Body of pancreas (tissue), 4 donors: ENCODE measurements at regions not wholly inside any gene's neighbourhood (a gene's known extent, or its start where the extent isn't known, plus 50 kb on each side); places are given as distances from the start of the nearest gene placed in this dataset.

ENCODE experiments used
- ATAC-seq: fragments of 150-250 bp; one replicate; pipeline ENCODE4 v1.9.1; 2016
- DNase-seq, 4 donors: peaks; one replicate each; pipeline ENCODE4 v3.0.0-alpha.2; 2019
- H3K27ac ChIP-seq, 4 donors: fragments of 200-600 bp; sonication (generic); 1 replicate in 3 of 4; 2 replicates in 1 of 4; pipeline versions ENCODE4 v1.5.1 to v1.6.1; 2016 to 2019; ENCODE audit warnings: mild to moderate bottlenecking in 1 of 4, mixed read lengths in 1 of 4, moderate library complexity in 1 of 4
- H3K27me3 ChIP-seq, 2 donors: fragments of 200-600 bp; sonication (generic); one replicate each; pipeline ENCODE4 v1.6.0; 2016; ENCODE audit warnings: mild to moderate bottlenecking in 1 of 2
- H3K36me3 ChIP-seq, 2 donors: fragments of 200-600 bp; sonication (generic); replicated peaks in 1 of 2; 2 replicates each; pipeline ENCODE4 v1.5.1; 2016; ENCODE audit warnings: low read depth in 2 of 2; ENCODE audit not compliant: insufficient read depth in 1 of 2
- H3K4me1 ChIP-seq: fragments of 200-600 bp; sonication (generic); one replicate; pipeline ENCODE4 v1.6.0; 2016
- H3K4me3 ChIP-seq, 2 donors: fragments of 200-600 bp; sonication (generic); 1 replicate in 1 of 2; 2 replicates in 1 of 2; pipeline ENCODE4 v1.5.1; 2016 to 2019
- H3K9me3 ChIP-seq, 3 donors: fragments of 200-600 bp; sonication (generic); 1 replicate in 2 of 3; 2 replicates in 1 of 3; pipeline ENCODE4 v1.5.1; 2016
- CTCF ChIP-seq, 7 experiments: fragments of 450-650 bp in 4 of 7; fragments of 200-600 bp in 3 of 7; sonication (generic) in 3 of 7; IDR thresholded peaks; one replicate each; pipeline ENCODE4 v1.5.1; 2016 to 2019; ENCODE audit warnings: antibody characterized with exemption in 7 of 7
- POLR2A ChIP-seq, 3 donors: fragments of 450-650 bp; IDR thresholded peaks; one replicate each; pipeline ENCODE4 v1.6.1; 2016; ENCODE audit warnings: antibody characterized with exemption in 3 of 3, mild to moderate bottlenecking in 2 of 3
- WGBS, 2 donors: methylation state at CpG; one replicate each; pipeline ENCODE4 v1.1.5; 2017; 5-methylcytosine and 5-hydroxymethylcytosine counted together
- intact Hi-C: fragments of 100-400 bp; cut with DNase I; formaldehyde crosslinking; loops from one replicate; pipeline ENCODE4 v1.15.1; 2023

- intact Hi-C loops = no loop called here
- H3K9me3 ChIP-seq = no peaks in the 10 kb centered on the region
- no peaks in the 10 kb centered on the region for H3K27me3 ChIP-seq
- H3K4me1 ChIP-seq = peaks cover 24% of the 10 kb centered on the region
- no peak overlapping the region for H3K4me3 ChIP-seq
- 73 to 75% methylated on average over 9 of the region's 9 CpGs for WGBS, 2 donors
- peak overlapping the region in 1 of 4 donors; percentile 32 for H3K27ac ChIP-seq
- DNase-seq (no peak), ATAC-seq (peak; percentile 43)
- H3K36me3 ChIP-seq = no peaks in the 10 kb centered on the region
- TF ChIP-seq POLR2A (IDR thresholded peaks at IDR 0.05) (no peak), CTCF (IDR thresholded peaks at IDR 0.05) (no peak)
Measured at GRCh38 chr13:40194224-40194806, 472.1 kb downstream of the FOXO1 start.

- intact Hi-C loops = no loop called here
- peaks cover under 1% of the 10 kb centered on the region for H3K4me1 ChIP-seq
- ATAC-seq = no peak
- WGBS, 2 donors = 89% methylated on average over 8 of the region's 8 CpGs
- no peaks in the 10 kb centered on the region for H3K9me3 ChIP-seq
- TF ChIP-seq CTCF (IDR thresholded peaks at IDR 0.05) (no peak), POLR2A (IDR thresholded peaks at IDR 0.05) (no peak)
- DNase-seq = no peak
- no peaks in the 10 kb centered on the region for H3K27me3 ChIP-seq
- no peaks in the 10 kb centered on the region for H3K36me3 ChIP-seq
- no peak overlapping the region for H3K4me3 ChIP-seq
- H3K27ac ChIP-seq = no peak overlapping the region
Measured at GRCh38 chr13:40197049-40197448, 469.4 kb downstream of the FOXO1 start.

GRCh38 chr13:40197936-40198595 lies 468.4 kb downstream of the FOXO1 start:
- H3K27ac ChIP-seq = no peak overlapping the region
- no peaks in the 10 kb centered on the region for H3K27me3 ChIP-seq
- H3K4me3 ChIP-seq = no peak overlapping the region
- H3K4me1 ChIP-seq = no peaks in the 10 kb centered on the region
- 87 to 92% methylated on average over 4 of the region's 4 CpGs for WGBS, 2 donors
- TF ChIP-seq POLR2A (IDR thresholded peaks at IDR 0.05) = no peak
- TF ChIP-seq CTCF (IDR thresholded peaks at IDR 0.05) = no peak
- intact Hi-C loops = no loop called here
- DNase-seq (no peak), ATAC-seq (no peak)
- H3K9me3 ChIP-seq = no peaks in the 10 kb centered on the region
- H3K36me3 ChIP-seq = no peaks in the 10 kb centered on the region

- Histone ChIP-seq H3K4me1 (peaks cover 6% of the 10 kb centered on the region), H3K9me3 (no peaks in the 10 kb centered on the region), H3K36me3 (no peaks in the 10 kb centered on the region), H3K4me3 (no peak overlapping the region), H3K27ac (no peak overlapping the region), H3K27me3 (no peaks in the 10 kb centered on the region)
- WGBS, 2 donors = 58 to 81% methylated on average over 2 of the region's 2 CpGs
- DNase-seq = no peak
- intact Hi-C loops = no loop called here
- TF ChIP-seq POLR2A (IDR thresholded peaks at IDR 0.05) = no peak
- no peak for ATAC-seq
Measured at GRCh38 chr13:40200273-40200978, 466.0 kb downstream of the FOXO1 start.

GRCh38 chr13:40204246-40204645 lies 462.2 kb downstream of the FOXO1 start:
- DNase-seq = no peak
- TF ChIP-seq POLR2A (IDR thresholded peaks at IDR 0.05) (no peak), CTCF (IDR thresholded peaks at IDR 0.05) (no peak)
- no peak overlapping the region for H3K27ac ChIP-seq
- H3K4me3 ChIP-seq = no peak overlapping the region
- H3K27me3 ChIP-seq = no peaks in the 10 kb centered on the region
- no peak for ATAC-seq
- H3K4me1 ChIP-seq = peaks cover 23% of the 10 kb centered on the region
- H3K36me3 ChIP-seq = no peaks in the 10 kb centered on the region
- intact Hi-C loops = no loop called here
- no peaks in the 10 kb centered on the region for H3K9me3 ChIP-seq
- 88 to 95% methylated on average over 1 of the region's 1 CpG for WGBS, 2 donors
